H1 (cell line): ENCODE measurements at regions not wholly inside any gene's neighbourhood (a gene's known extent, or its start where the extent isn't known, plus 50 kb on each side); places are given as distances from the start of the nearest gene placed in this dataset.

Source experiments
- CTCF ChIA-PET: fragments of 300-600 bp; sonication (Branson Sonifier 250); formaldehyde crosslinking; loops from one replicate; lab custom pipeline; 2021; ENCODE audit not compliant: partially characterized antibody; lab: Charles Lee
- POLR2A ChIA-PET: fragments of 300-600 bp; sonication (Branson Sonifier 250); formaldehyde crosslinking; loops from one replicate; lab custom pipeline; 2021; ENCODE audit warnings: inconsistent platforms; ENCODE audit not compliant: partially characterized antibody; lab: Charles Lee
- DNase-seq, 2 experiments: peaks; one replicate each; pipeline versions ENCODE4 v3.0.0 to v3.0.0-alpha.2; 2010 to 2022; ENCODE audit warnings: low spot score in 2 of 2, low read depth in 1 of 2, mixed read lengths in 1 of 2
- FAIRE-seq: peaks from 2 replicates; lab custom pipeline; 2011; peaks lifted over from hg19 to GRCh38; lab: Jason Lieb, UNC
- H2AFZ ChIP-seq: 2 replicates; pipeline ENCODE4 v1.8.1; 2012; ENCODE audit warnings: low read length, inconsistent platforms
- H2AK5ac ChIP-seq: 2 replicates; pipeline ENCODE4 v1.6.1; 2013; ENCODE audit warnings: low read depth, low read length
- H2BK120ac ChIP-seq: replicated peaks from 2 replicates; pipeline ENCODE3; 2013; ENCODE audit warnings: low read depth, low read length, inconsistent platforms
- H2BK12ac ChIP-seq: 2 replicates; pipeline ENCODE4 v1.6.1; 2013; ENCODE audit warnings: low read depth, low read length
- H2BK15ac ChIP-seq: 2 replicates; pipeline ENCODE4 v1.6.1; 2013; ENCODE audit warnings: low read length
- H2BK20ac ChIP-seq: 2 replicates; pipeline ENCODE4 v1.6.1; 2013; ENCODE audit warnings: low read length
- H2BK5ac ChIP-seq: 2 replicates; pipeline ENCODE4 v1.6.1; 2013; ENCODE audit warnings: low read depth, low read length
- H3K14ac ChIP-seq: 2 replicates; pipeline ENCODE4 v1.6.1; 2013; ENCODE audit warnings: inconsistent platforms; ENCODE audit not compliant: insufficient read length
- H3K18ac ChIP-seq: 2 replicates; pipeline ENCODE4 v1.6.1; 2013; ENCODE audit warnings: low read length; ENCODE audit errors: extremely low read depth
- H3K23ac ChIP-seq: 2 replicates; pipeline ENCODE4 v1.6.1; 2013; ENCODE audit warnings: inconsistent platforms; ENCODE audit not compliant: insufficient read length
- H3K23me2 ChIP-seq: 2 replicates; pipeline ENCODE4 v1.6.1; 2013; ENCODE audit warnings: low read depth, low read length
- H3K27ac ChIP-seq: 2 replicates; pipeline ENCODE4 v1.6.1; 2011; ENCODE audit warnings: low read depth, low read length, inconsistent platforms
- H3K27me3 ChIP-seq, 4 experiments: replicated peaks in 1 of 4; 1 replicate in 1 of 4; 2 replicates in 3 of 4; pipeline versions ENCODE4 v1.6.1 to v1.8.1; 2011 to 2013; ENCODE audit warnings: low read length in 3 of 4, mild to moderate bottlenecking in 3 of 4, inconsistent platforms in 2 of 4, mixed read lengths in 2 of 4, moderate library complexity in 1 of 4; ENCODE audit not compliant: control insufficient read depth in 3 of 4, insufficient read depth in 3 of 4; ENCODE audit errors: extremely low read depth in 1 of 4
- H3K36me3 ChIP-seq, 4 experiments: 2 replicates each; pipeline versions ENCODE4 v1.6.1 to v1.8.1; 2011 to 2013; ENCODE audit warnings: mild to moderate bottlenecking in 4 of 4, low read length in 3 of 4, moderate library complexity in 2 of 4, control low read depth in 1 of 4, inconsistent platforms in 1 of 4; ENCODE audit not compliant: insufficient read depth in 4 of 4, control insufficient read depth in 2 of 4
- H3K4ac ChIP-seq: replicated peaks from 2 replicates; pipeline ENCODE3; 2013; ENCODE audit warnings: low read length, low read depth, mixed read lengths, inconsistent platforms; ENCODE audit not compliant: insufficient read length
- H3K4me1 ChIP-seq, 4 experiments: replicated peaks in 1 of 4; 1 replicate in 1 of 4; 2 replicates in 3 of 4; pipeline versions ENCODE4 v1.6.1 to v1.8.1; 2011 to 2013; ENCODE audit warnings: low read length in 3 of 4, inconsistent platforms in 2 of 4, mixed read lengths in 1 of 4; ENCODE audit not compliant: insufficient read depth in 4 of 4, control insufficient read depth in 3 of 4
- H3K4me2 ChIP-seq, 2 experiments: 2 replicates each; pipeline versions ENCODE4 v1.6.1 to v1.8.1; 2011 to 2013; ENCODE audit warnings: low read depth in 2 of 2, low read length in 2 of 2, control low read depth in 1 of 2, inconsistent platforms in 1 of 2, mild to moderate bottlenecking in 1 of 2; ENCODE audit not compliant: insufficient read depth in 1 of 2
- H3K4me3 ChIP-seq, 4 experiments: fragments of 200-600, 300-600 bp in 1 of 4; sonication (generic), shearing (Covaris generic), sonication (Bioruptor Twin) in 1 of 4; 2 replicates each; pipeline versions ENCODE4 v1.5.1 to v1.8.1; 2011 to 2016; ENCODE audit warnings: low read length in 4 of 4, low read depth in 3 of 4, control low read depth in 2 of 4, inconsistent platforms in 2 of 4, mild to moderate bottlenecking in 2 of 4, mixed read lengths in 1 of 4, moderate library complexity in 1 of 4; ENCODE audit not compliant: insufficient read depth in 2 of 4; ENCODE audit errors: extremely low read depth in 1 of 4
- H3K56ac ChIP-seq: replicated peaks from 2 replicates; pipeline ENCODE3; 2013; ENCODE audit warnings: low read depth, mild to moderate bottlenecking, mixed read lengths, low read length, inconsistent platforms; ENCODE audit not compliant: insufficient read length
- H3K79me1 ChIP-seq: 2 replicates; pipeline ENCODE4 v1.6.1; 2013; ENCODE audit warnings: low read depth, low read length, control low read depth
- H3K79me2 ChIP-seq, 2 experiments: 2 replicates each; pipeline versions ENCODE4 v1.6.1 to v1.8.1; 2012 to 2013; ENCODE audit warnings: low read length in 2 of 2, mild to moderate bottlenecking in 2 of 2, inconsistent platforms in 1 of 2; ENCODE audit not compliant: insufficient read depth in 2 of 2, control insufficient read depth in 1 of 2
- H3K9ac ChIP-seq, 4 experiments: replicated peaks in 1 of 4; 1 replicate in 1 of 4; 2 replicates in 3 of 4; pipeline versions ENCODE4 v1.6.1 to v1.8.1; 2011 to 2013; ENCODE audit warnings: low read depth in 3 of 4, low read length in 3 of 4, control low read depth in 2 of 4, mild to moderate bottlenecking in 2 of 4, moderate library complexity in 2 of 4, inconsistent platforms in 1 of 4; ENCODE audit errors: extremely low read depth in 1 of 4
- H3K9me3 ChIP-seq, 2 experiments: 2 replicates each; pipeline versions ENCODE4 v1.6.1 to v1.8.1; 2012 to 2013; ENCODE audit warnings: mild to moderate bottlenecking in 2 of 2, moderate library complexity in 2 of 2, control low read depth in 1 of 2, inconsistent platforms in 1 of 2, low read depth in 1 of 2, low read length in 1 of 2, mixed read lengths in 1 of 2; ENCODE audit not compliant: insufficient read depth in 2 of 2
- H4K20me1 ChIP-seq, 2 experiments: replicated peaks in 1 of 2; 2 replicates each; pipeline versions ENCODE3 to v1.8.1; 2011 to 2013; ENCODE audit warnings: inconsistent platforms in 2 of 2, low read length in 2 of 2, mild to moderate bottlenecking in 1 of 2; ENCODE audit not compliant: insufficient read depth in 2 of 2, control insufficient read depth in 1 of 2
- H4K5ac ChIP-seq: 2 replicates; pipeline ENCODE4 v1.6.1; 2013; ENCODE audit warnings: low read length, low read depth, mixed read lengths, inconsistent platforms; ENCODE audit not compliant: insufficient read length
- H4K8ac ChIP-seq: 2 replicates; pipeline ENCODE4 v1.8.0; 2013; ENCODE audit warnings: mild to moderate bottlenecking, moderate library complexity, low read length, inconsistent platforms; ENCODE audit not compliant: insufficient read depth; ENCODE audit errors: extremely low read depth
- H4K91ac ChIP-seq: replicated peaks from 2 replicates; pipeline ENCODE3; 2013; ENCODE audit warnings: low read length, mixed read lengths, inconsistent platforms; ENCODE audit not compliant: insufficient read length
- EP300 ChIP-seq, 2 experiments: IDR thresholded peaks; 1 replicate in 1 of 2; 2 replicates in 1 of 2; pipeline ENCODE4 v1.6.1; 2011 to 2012; ENCODE audit warnings: low read depth in 2 of 2, low read length in 2 of 2, mild to moderate bottlenecking in 2 of 2, borderline replicate concordance in 1 of 2, inconsistent platforms in 1 of 2, moderate library complexity in 1 of 2
- HDAC2 ChIP-seq, 2 experiments: fragments of 300-600 bp in 1 of 2; sonication (generic) in 1 of 2; IDR thresholded peaks; 2 replicates each; pipeline ENCODE4 v1.6.1; 2011 to 2012; ENCODE audit warnings: low read depth in 2 of 2, low read length in 2 of 2, mild to moderate bottlenecking in 2 of 2, moderate library complexity in 2 of 2, borderline replicate concordance in 1 of 2, inconsistent platforms in 1 of 2
- MAFK ChIP-seq: IDR thresholded peaks from 2 replicates; pipeline ENCODE4 v1.6.1; 2012; ENCODE audit warnings: low read depth, mild to moderate bottlenecking, improper control_type of control experiment, low read length
- SAP30 ChIP-seq: fragments of 300-600 bp; sonication (generic); IDR thresholded peaks from 2 replicates; pipeline ENCODE4 v1.7.1; 2012; ENCODE audit warnings: low read length, moderate library complexity, mild to moderate bottlenecking, inconsistent platforms; ENCODE audit not compliant: insufficient read depth, insufficient replicate concordance
- WGBS, 2 experiments: shearing (Covaris generic) in 1 of 2; methylation state at CpG; one replicate each; pipeline versions ENCODE4 v1.1.6 to v1.1.7; 2013 to 2015; ENCODE audit warnings: low lambda C conversion rate in 2 of 2, mixed read lengths in 2 of 2, inconsistent platforms in 1 of 2, low coverage in 1 of 2, missing lambda C conversion rate in 1 of 2; ENCODE audit not compliant: insufficient replicate concordance in 2 of 2, insufficient coverage in 1 of 2, insufficient read length in 1 of 2; ENCODE audit errors: extremely low coverage in 1 of 2, missing lambda C conversion rate in 1 of 2; 5-methylcytosine and 5-hydroxymethylcytosine counted together

DNA sequence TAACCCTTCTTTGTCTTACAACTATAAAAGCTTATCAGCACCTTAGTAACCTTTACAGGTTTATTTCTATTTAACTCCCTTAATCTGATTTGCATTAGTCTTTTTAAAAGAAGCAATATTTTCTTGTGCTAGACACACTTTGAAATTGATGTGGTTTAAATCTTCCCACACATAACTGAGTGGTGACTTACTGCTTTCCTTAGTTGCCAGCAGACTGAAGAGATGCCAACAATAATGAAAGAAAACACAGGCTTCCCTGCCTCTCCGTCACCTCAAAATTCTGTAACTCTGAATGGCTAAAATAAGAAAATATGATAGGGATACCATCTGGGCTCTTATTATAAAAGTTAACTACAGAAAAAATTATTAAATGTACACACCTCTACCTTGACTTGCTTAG is 196.8 kb downstream of the PTBP2 start:
- Histone ChIP-seq H2BK20ac (no peak overlapping the region), H2BK120ac (no peak overlapping the region), H3K36me3 (no peaks in the 10 kb centered on the region), H3K79me2 (no peaks in the 10 kb centered on the region), H4K20me1 (no peaks in the 10 kb centered on the region), H2AFZ (no peak overlapping the region), H3K4ac (no peak overlapping the region), H3K79me1 (no peaks in the 10 kb centered on the region), H3K4me1 (no peaks in the 10 kb centered on the region), H3K14ac (no peak overlapping the region), H2BK15ac (no peak overlapping the region), H3K23me2 (no peaks in the 10 kb centered on the region; the same call in 1 of the 2 replicates), H2AK5ac (no peak overlapping the region), H3K9ac (no peak overlapping the region), H3K4me2 (no peak overlapping the region), H3K4me3 (no peak overlapping the region), H3K56ac (no peak overlapping the region), H4K8ac (no peak overlapping the region), H3K27ac (no peak overlapping the region), H2BK12ac (no peak overlapping the region), H2BK5ac (no peak overlapping the region), H3K9me3 (no peaks in the 10 kb centered on the region), H3K18ac (no peak overlapping the region), H4K5ac (no peak overlapping the region), H3K23ac (no peak overlapping the region), H3K27me3 (no peaks in the 10 kb centered on the region), H4K91ac (no peak overlapping the region)
- POLR2A ChIA-PET = no interaction called here
- no peak for TF ChIP-seq EP300 (IDR thresholded peaks at IDR 0.05; ENCODE audit: borderline replicate concordance in 1 of 2, low read depth in 2 of 2, low read length in 2 of 2)
- no peak for TF ChIP-seq MAFK
- no peak for TF ChIP-seq SAP30
- no peak for TF ChIP-seq HDAC2 (IDR thresholded peaks at IDR 0.05; ENCODE audit: borderline replicate concordance in 1 of 2, low read depth in 2 of 2, low read length in 2 of 2)
- FAIRE-seq = no peak
- WGBS, 2 experiments = 91% methylated on average over 1 of the region's 1 CpG; no CpG with 5 or more reads in 1 of the 2 experiments
- CTCF ChIA-PET = no interaction called here
- no peak for DNase-seq
